HepG2 (cell line): ENCODE measurements at regions not wholly inside any gene's neighbourhood (a gene's known extent, or its start where the extent isn't known, plus 50 kb on each side); places are given as distances from the start of the nearest gene placed in this dataset.

Source experiments
- ATAC-seq: fragments of 200-7000 bp; cut with Tn5 transposase; 3 replicates; pipeline ENCODE4 v1.9.1; 2020; ENCODE audit warnings: mild to moderate bottlenecking, moderate library complexity
- BruUV-seq: library from RNA; stranded (reverse); fragments of 400-500 nt; replicated peaks from 2 replicates; lab custom pipeline; 2021; lab: Mats Ljungman, UMichigan
- CTCF ChIA-PET: fragments of 300-600 bp; formaldehyde crosslinking; extraction: SDS; loops from one replicate; lab custom pipeline; 2021; ENCODE audit warnings: low total read pairs, inconsistent platforms, low intra/inter-chr PET ratio; lab: Yijun Ruan, JAX
- POLR2A ChIA-PET: fragments of 350-600 bp; sonication (Branson Sonifier 250); formaldehyde crosslinking; loops from one replicate; lab custom pipeline; 2020; ENCODE audit warnings: antibody characterized with exemption, inconsistent platforms; lab: Yijun Ruan, JAX
- DNase-seq: peaks from one replicate; pipeline ENCODE4 v3.0.0-alpha.2; 2015; ENCODE audit warnings: low spot score
- FAIRE-seq: peaks from 3 replicates; lab custom pipeline; 2011; peaks lifted over from hg19 to GRCh38; lab: Jason Lieb, UNC
- H2AFZ ChIP-seq: one replicate; pipeline ENCODE4 v1.6.1; 2011; ENCODE audit warnings: low read length, inconsistent platforms
- H3K27ac ChIP-seq: fragments of 300-600 bp; 3 replicates; pipeline ENCODE4 v1.8.0; 2011; ENCODE audit warnings: mixed run types, mild to moderate bottlenecking, mixed read lengths, low read length, inconsistent platforms; ENCODE audit not compliant: insufficient read depth; ENCODE audit errors: extremely low read length
- H3K27me3 ChIP-seq, 2 experiments: fragments of 200-600 bp in 1 of 2; 2 replicates in 1 of 2; 3 replicates in 1 of 2; pipeline versions ENCODE4 v1.6.0 to v1.8.0; 2011; ENCODE audit warnings: low read length in 2 of 2, mild to moderate bottlenecking in 2 of 2, moderate library complexity in 2 of 2, inconsistent platforms in 1 of 2; ENCODE audit not compliant: insufficient read depth in 2 of 2, control insufficient read depth in 1 of 2
- H3K36me3 ChIP-seq, 2 experiments: fragments of 200-600 bp in 1 of 2; replicated peaks in 1 of 2; 2 replicates in 1 of 2; 3 replicates in 1 of 2; pipeline versions ENCODE4 v1.5.1 to v1.8.0; 2011; ENCODE audit warnings: low read length in 2 of 2, inconsistent platforms in 1 of 2; ENCODE audit not compliant: insufficient read depth in 2 of 2, control insufficient read depth in 1 of 2
- H3K4me1 ChIP-seq: 2 replicates; pipeline ENCODE4 v1.5.1; 2012; ENCODE audit warnings: low read length, inconsistent platforms; ENCODE audit not compliant: insufficient read depth
- H3K4me2 ChIP-seq: 2 replicates; pipeline ENCODE4 v1.6.0; 2011; ENCODE audit warnings: low read depth, low read length, inconsistent platforms
- H3K4me3 ChIP-seq, 3 experiments: fragments of 200-600 bp in 1 of 3; sonication (generic), shearing (Covaris generic) in 1 of 3; replicated peaks in 1 of 3; 2 replicates each; pipeline ENCODE4 v1.5.1; 2011 to 2016; ENCODE audit warnings: low read length in 3 of 3, inconsistent platforms in 2 of 3, low read depth in 2 of 3, mild to moderate bottlenecking in 2 of 3, control low read depth in 1 of 3, mixed read lengths in 1 of 3; ENCODE audit not compliant: insufficient read depth in 1 of 3
- H3K79me2 ChIP-seq: one replicate; pipeline ENCODE4 v1.6.1; 2011; ENCODE audit warnings: low read length, inconsistent platforms; ENCODE audit not compliant: insufficient read depth
- H3K9ac ChIP-seq: 2 replicates; pipeline ENCODE4 v1.6.0; 2011; ENCODE audit warnings: mild to moderate bottlenecking, low read depth, low read length, inconsistent platforms; ENCODE audit not compliant: insufficient read depth
- H3K9me3 ChIP-seq: 2 replicates; pipeline ENCODE4 v1.5.1; 2012; ENCODE audit warnings: mild to moderate bottlenecking, low read length
- H4K20me1 ChIP-seq: 2 replicates; pipeline ENCODE4 v1.6.0; 2011; ENCODE audit warnings: inconsistent platforms, mild to moderate bottlenecking, low read length, moderate library complexity; ENCODE audit not compliant: insufficient read depth
- ARID2 ChIP-seq: sonication (generic); formaldehyde crosslinking; IDR thresholded peaks from 2 replicates; pipeline ENCODE4 v1.8.1; 2022; ENCODE audit warnings: mild to moderate bottlenecking, missing genetic modification reagents, borderline replicate concordance
- CCDC6 ChIP-seq: sonication (generic); formaldehyde crosslinking; IDR thresholded peaks from 2 replicates; pipeline ENCODE4 v1.8.1; 2022; ENCODE audit warnings: mild to moderate bottlenecking, missing genetic modification reagents, moderate library complexity
- JUNB ChIP-seq: sonication (generic); formaldehyde crosslinking; IDR thresholded peaks from 2 replicates; pipeline ENCODE4 v1.8.0; 2022; ENCODE audit warnings: missing genetic modification reagents, mild to moderate bottlenecking, borderline replicate concordance
- KLF13 ChIP-seq: sonication (generic); formaldehyde crosslinking; IDR thresholded peaks from 2 replicates; pipeline ENCODE4 v1.4.0; 2020; ENCODE audit warnings: mild to moderate bottlenecking, missing genetic modification reagents
- KLF6 ChIP-seq: IDR thresholded peaks from 2 replicates; pipeline ENCODE4 v1.8.0; 2016; ENCODE audit warnings: missing biosample characterization, missing genetic modification reagents
- SIX4 ChIP-seq: sonication (generic); formaldehyde crosslinking; IDR thresholded peaks from 2 replicates; pipeline ENCODE4 v1.4.0; 2020; ENCODE audit warnings: missing genetic modification reagents
- STAG1 ChIP-seq: sonication (generic); formaldehyde crosslinking; IDR thresholded peaks from 2 replicates; pipeline ENCODE4 v1.4.0; 2020; ENCODE audit warnings: missing genetic modification reagents
- ZNF253 ChIP-seq: sonication (generic); formaldehyde crosslinking; IDR thresholded peaks from 2 replicates; pipeline ENCODE4 v1.8.0; 2022; ENCODE audit warnings: mild to moderate bottlenecking, missing genetic modification reagents, borderline replicate concordance
- ZNF530 ChIP-seq: sonication (generic); formaldehyde crosslinking; IDR thresholded peaks from 2 replicates; pipeline ENCODE4 v1.5.0; 2020; ENCODE audit warnings: low read depth, mild to moderate bottlenecking, missing genetic modification reagents
- ZNF781 ChIP-seq: sonication (generic); formaldehyde crosslinking; IDR thresholded peaks from 2 replicates; pipeline ENCODE4 v1.5.1; 2020; ENCODE audit warnings: borderline replicate concordance, mild to moderate bottlenecking, missing genetic modification reagents; ENCODE audit errors: not compliant biosample characterization
- in situ Hi-C: cut with HindIII; loops from 2 replicates; pipeline ENCODE4 v1.10.0; 2017; ENCODE audit warnings: low pct_unique_long_range_greater_than_20kb; ENCODE audit not compliant: extremely low pct_ligation_motif_present
- intact Hi-C: fragments of 100-400 bp; cut with micrococcal nuclease; formaldehyde crosslinking; loops from one replicate; pipeline ENCODE4 v1.10.0; 2022; ENCODE audit not compliant: unreplicated experiment
- TF ChIP-seq, protein P1 (sequence below): IDR thresholded peaks from 2 replicates; pipeline ENCODE4 v1.6.1; 2018; ENCODE audit warnings: missing genetic modification reagents, mild to moderate bottlenecking, missing compliant biosample characterization
- TF ChIP-seq, protein P2 (sequence below): sonication (generic); formaldehyde crosslinking; IDR thresholded peaks from 2 replicates; pipeline ENCODE4 v1.4.0; 2020; ENCODE audit warnings: mild to moderate bottlenecking, missing genetic modification reagents

DNA sequence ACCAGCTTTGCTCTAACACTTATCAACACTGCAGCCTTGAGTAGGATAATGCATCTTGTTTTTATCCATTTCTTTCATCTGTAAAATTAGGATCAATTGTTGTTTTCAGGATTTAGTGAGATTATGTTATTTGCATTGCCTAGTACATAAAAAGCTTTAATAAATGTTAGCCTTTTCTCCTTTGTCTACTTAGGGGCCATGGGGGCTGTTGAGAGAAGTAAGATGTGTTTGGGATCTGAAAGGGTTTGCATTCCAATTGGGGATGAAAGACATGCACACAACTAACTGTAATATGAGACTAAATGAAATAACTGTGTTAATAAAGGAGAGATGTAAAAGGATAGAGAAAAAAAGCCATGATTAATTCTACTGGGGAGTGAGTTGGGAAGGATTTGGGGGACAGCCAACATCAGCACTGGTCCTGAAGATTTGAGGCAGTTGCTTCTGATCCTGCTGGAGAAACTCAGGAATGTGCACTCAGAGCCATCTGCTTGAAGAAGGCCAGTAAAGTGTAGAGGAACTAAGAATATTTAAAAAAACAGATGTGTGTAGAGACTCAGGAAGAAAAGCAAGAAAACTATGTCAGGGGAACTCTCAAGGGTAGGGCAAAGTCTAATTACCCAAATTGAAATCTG lies 236.3 kb downstream of the OLFM4 start:
- H2AFZ ChIP-seq = no peak overlapping the region
- H3K9me3 ChIP-seq = no peaks in the 10 kb centered on the region
- H3K9ac ChIP-seq = no peak overlapping the region
- in situ Hi-C loops (no loop called here), intact Hi-C loops (no loop called here)
- no peaks in the 10 kb centered on the region for H3K4me1 ChIP-seq
- TF ChIP-seq ARID2 (CRISPR knock-in tag) (no peak), ZNF781 (CRISPR knock-in tag) (no peak), CCDC6 (CRISPR knock-in tag) (no peak), JUNB (CRISPR knock-in tag) (no peak), KLF13 (CRISPR knock-in tag) (no peak), STAG1 (CRISPR knock-in tag) (no peak), KLF6 (CRISPR knock-in tag) (no peak), ZNF530 (CRISPR knock-in tag) (no peak), SIX4 (no peak), ZNF253 (CRISPR knock-in tag) (no peak)
- TF ChIP-seq, protein P1, sequence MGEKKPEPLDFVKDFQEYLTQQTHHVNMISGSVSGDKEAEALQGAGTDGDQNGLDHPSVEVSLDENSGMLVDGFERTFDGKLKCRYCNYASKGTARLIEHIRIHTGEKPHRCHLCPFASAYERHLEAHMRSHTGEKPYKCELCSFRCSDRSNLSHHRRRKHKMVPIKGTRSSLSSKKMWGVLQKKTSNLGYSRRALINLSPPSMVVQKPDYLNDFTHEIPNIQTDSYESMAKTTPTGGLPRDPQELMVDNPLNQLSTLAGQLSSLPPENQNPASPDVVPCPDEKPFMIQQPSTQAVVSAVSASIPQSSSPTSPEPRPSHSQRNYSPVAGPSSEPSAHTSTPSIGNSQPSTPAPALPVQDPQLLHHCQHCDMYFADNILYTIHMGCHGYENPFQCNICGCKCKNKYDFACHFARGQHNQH (CRISPR knock-in tag) = no peak
- TF ChIP-seq, protein P2, sequence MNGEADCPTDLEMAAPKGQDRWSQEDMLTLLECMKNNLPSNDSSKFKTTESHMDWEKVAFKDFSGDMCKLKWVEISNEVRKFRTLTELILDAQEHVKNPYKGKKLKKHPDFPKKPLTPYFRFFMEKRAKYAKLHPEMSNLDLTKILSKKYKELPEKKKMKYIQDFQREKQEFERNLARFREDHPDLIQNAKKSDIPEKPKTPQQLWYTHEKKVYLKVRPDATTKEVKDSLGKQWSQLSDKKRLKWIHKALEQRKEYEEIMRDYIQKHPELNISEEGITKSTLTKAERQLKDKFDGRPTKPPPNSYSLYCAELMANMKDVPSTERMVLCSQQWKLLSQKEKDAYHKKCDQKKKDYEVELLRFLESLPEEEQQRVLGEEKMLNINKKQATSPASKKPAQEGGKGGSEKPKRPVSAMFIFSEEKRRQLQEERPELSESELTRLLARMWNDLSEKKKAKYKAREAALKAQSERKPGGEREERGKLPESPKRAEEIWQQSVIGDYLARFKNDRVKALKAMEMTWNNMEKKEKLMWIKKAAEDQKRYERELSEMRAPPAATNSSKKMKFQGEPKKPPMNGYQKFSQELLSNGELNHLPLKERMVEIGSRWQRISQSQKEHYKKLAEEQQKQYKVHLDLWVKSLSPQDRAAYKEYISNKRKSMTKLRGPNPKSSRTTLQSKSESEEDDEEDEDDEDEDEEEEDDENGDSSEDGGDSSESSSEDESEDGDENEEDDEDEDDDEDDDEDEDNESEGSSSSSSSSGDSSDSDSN (CRISPR knock-in tag) = no peak
- no peaks in the 10 kb centered on the region for H3K36me3 ChIP-seq
- no peak overlapping the region for H3K4me3 ChIP-seq
- no TSS peak for BruUV-seq
- POLR2A ChIA-PET = no interaction called here
- H3K27me3 ChIP-seq = no peaks in the 10 kb centered on the region
- H3K4me2 ChIP-seq = no peak overlapping the region
- no peaks in the 10 kb centered on the region for H4K20me1 ChIP-seq
- FAIRE-seq (no peak), ATAC-seq (no peak), DNase-seq (no peak)
- H3K79me2 ChIP-seq = no peaks in the 10 kb centered on the region
- no peak overlapping the region for H3K27ac ChIP-seq
- CTCF ChIA-PET = no interaction called here
